Keratinocyte (primary cell): ENCODE measurements at regions not wholly inside any gene's neighbourhood (a gene's known extent, or its start where the extent isn't known, plus 50 kb on each side); places are given as distances from the start of the nearest gene placed in this dataset.

Source experiments
- DNase-seq: peaks from one replicate; pipeline ENCODE4 v3.0.0-alpha.2; 2011; ENCODE audit warnings: low read depth, missing footprints, low spot score
- FAIRE-seq: peaks from 2 replicates; lab custom pipeline; 2011; peaks lifted over from hg19 to GRCh38; lab: Jason Lieb, UNC
- H2AFZ ChIP-seq: 2 replicates; pipeline ENCODE4 v1.6.0; 2012; ENCODE audit warnings: low read length, control low read depth, inconsistent platforms; ENCODE audit not compliant: control insufficient read depth
- H3K27ac ChIP-seq: 2 replicates; pipeline ENCODE4 v1.5.1; 2011; ENCODE audit warnings: low read length; ENCODE audit not compliant: control insufficient read depth, insufficient read depth
- H3K27me3 ChIP-seq: 3 replicates; pipeline ENCODE4 v1.6.0; 2011; ENCODE audit warnings: low read length; ENCODE audit not compliant: control insufficient read depth, insufficient read depth; ENCODE audit errors: extremely low read depth
- H3K36me3 ChIP-seq, 2 experiments: 2 replicates in 1 of 2; 3 replicates in 1 of 2; pipeline ENCODE4 v1.5.1; 2011; ENCODE audit warnings: low read length in 2 of 2, mild to moderate bottlenecking in 1 of 2; ENCODE audit not compliant: control insufficient read depth in 2 of 2, insufficient read depth in 2 of 2; ENCODE audit errors: extremely low read depth in 1 of 2
- H3K4me1 ChIP-seq: 3 replicates; pipeline ENCODE4 v1.5.1; 2011; ENCODE audit warnings: low read length; ENCODE audit not compliant: control insufficient read depth, insufficient read depth; ENCODE audit errors: extremely low read depth
- H3K4me2 ChIP-seq: 3 replicates; pipeline ENCODE4 v1.6.0; 2011; ENCODE audit warnings: low read depth, low read length; ENCODE audit not compliant: control insufficient read depth, insufficient read depth; ENCODE audit errors: extremely low read depth
- H3K4me3 ChIP-seq, 3 experiments: fragments of 200-600 bp in 1 of 3; sonication (generic) in 1 of 3; 2 replicates in 2 of 3; 3 replicates in 1 of 3; pipeline ENCODE4 v1.5.1; 2011 to 2016; ENCODE audit warnings: low read length in 3 of 3, mild to moderate bottlenecking in 3 of 3, control low read depth in 2 of 3, inconsistent platforms in 1 of 3, low read depth in 1 of 3, mixed read lengths in 1 of 3, mixed run types in 1 of 3, moderate library complexity in 1 of 3; ENCODE audit not compliant: control insufficient read depth in 2 of 3, insufficient read depth in 2 of 3; ENCODE audit errors: extremely low read depth in 1 of 3
- H3K79me2 ChIP-seq: 2 replicates; pipeline ENCODE4 v1.6.0; 2012; ENCODE audit warnings: low read length; ENCODE audit not compliant: control insufficient read depth, insufficient read depth
- H3K9ac ChIP-seq: 3 replicates; pipeline ENCODE4 v1.6.0; 2011; ENCODE audit warnings: low read length; ENCODE audit not compliant: control insufficient read depth, insufficient read depth; ENCODE audit errors: extremely low read depth
- H3K9me1 ChIP-seq: 3 replicates; pipeline ENCODE4 v1.6.0; 2011; ENCODE audit warnings: low read length; ENCODE audit not compliant: control insufficient read depth, insufficient read depth; ENCODE audit errors: extremely low read depth
- H3K9me3 ChIP-seq: 2 replicates; pipeline ENCODE4 v1.5.1; 2012; ENCODE audit warnings: low read depth, low read length; ENCODE audit not compliant: control insufficient read depth
- H4K20me1 ChIP-seq: 3 replicates; pipeline ENCODE4 v1.6.0; 2011; ENCODE audit warnings: low read length; ENCODE audit not compliant: control insufficient read depth, insufficient read depth; ENCODE audit errors: extremely low read depth
- CTCF ChIP-seq, 3 experiments: IDR thresholded peaks in 1 of 3; conservative IDR thresholded peaks in 1 of 3; optimal IDR thresholded peaks in 1 of 3; 2 replicates in 2 of 3; 3 replicates in 1 of 3; pipeline versions ENCODE3 to v1.5.1; 2011; ENCODE audit warnings: low read length in 3 of 3, mild to moderate bottlenecking in 3 of 3, moderate library complexity in 2 of 3, control low read depth in 1 of 3, inconsistent platforms in 1 of 3; ENCODE audit not compliant: insufficient read depth in 2 of 3; ENCODE audit errors: extremely low read depth in 1 of 3
- EZH2 ChIP-seq: IDR thresholded peaks from one replicate; pipeline ENCODE4 v1.6.1; 2012; ENCODE audit warnings: inconsistent platforms, mild to moderate bottlenecking, low read length, moderate library complexity
- dilution Hi-C: fragments of 300-500 bp; cut with MboI; formaldehyde crosslinking; loops from one replicate; pipeline ENCODE4 v1.7.0; 2020; ENCODE audit warnings: low sequenced_read_pairs; ENCODE audit not compliant: extremely low pct_ligation_motif_present

- DNase-seq (no peak), FAIRE-seq (no peak)
- no peak overlapping the region for H3K9ac ChIP-seq
- H3K4me2 ChIP-seq: no peak overlapping the region
- H3K4me3 ChIP-seq: no peak overlapping the region
- H3K79me2 ChIP-seq: no peaks in the 10 kb centered on the region
- TF ChIP-seq CTCF (optimal IDR thresholded peaks at IDR 0.05 in 1 of 3, IDR thresholded peaks at IDR 0.05 in 1 of 3, conservative IDR thresholded peaks at IDR 0.05 in 1 of 3; ENCODE audit: extremely low read depth in 1 of 3, insufficient read depth in 2 of 3, low read length in 3 of 3) (no peak), EZH2 (no peak)
- H3K27me3 ChIP-seq: peaks cover 48% of the 10 kb centered on the region
- no peaks in the 10 kb centered on the region for H3K9me1 ChIP-seq
- no peak overlapping the region for H2AFZ ChIP-seq
- H3K4me1 ChIP-seq: peaks cover 5% of the 10 kb centered on the region
- H3K27ac ChIP-seq: no peak overlapping the region
- H3K9me3 ChIP-seq: no peaks in the 10 kb centered on the region
- dilution Hi-C loops: no loop called here
- no peaks in the 10 kb centered on the region for H4K20me1 ChIP-seq
- no peaks in the 10 kb centered on the region for H3K36me3 ChIP-seq
These were observed 52.7 kb upstream of the BCOR start for GRCh38 chrX:40150503-40150902.

GRCh38 chrX:40149286-40150175 lies 51.8 kb upstream of the BCOR start:
- TF ChIP-seq EZH2 (no peak), CTCF (optimal IDR thresholded peaks at IDR 0.05 in 1 of 3, IDR thresholded peaks at IDR 0.05 in 1 of 3, conservative IDR thresholded peaks at IDR 0.05 in 1 of 3; ENCODE audit: extremely low read depth in 1 of 3, insufficient read depth in 2 of 3, low read length in 3 of 3) (no peak)

More at GRCh38 chrX:40149286-40150175, 51.8 kb upstream of the BCOR start:
- no peaks in the 10 kb centered on the region for H3K79me2 ChIP-seq
- dilution Hi-C loops: no loop called here
- no peak overlapping the region for H3K27ac ChIP-seq
- FAIRE-seq (no peak), DNase-seq (no peak)
- no peak overlapping the region for H2AFZ ChIP-seq
- H3K27me3 ChIP-seq: peaks cover 48% of the 10 kb centered on the region
- no peak overlapping the region for H3K4me2 ChIP-seq
- no peak overlapping the region for H3K4me3 ChIP-seq
- H3K4me1 ChIP-seq: peaks cover 5% of the 10 kb centered on the region
- no peaks in the 10 kb centered on the region for H3K9me3 ChIP-seq
- H3K9ac ChIP-seq: no peak overlapping the region
- H4K20me1 ChIP-seq: no peaks in the 10 kb centered on the region
- H3K9me1 ChIP-seq: no peaks in the 10 kb centered on the region
- no peaks in the 10 kb centered on the region for H3K36me3 ChIP-seq
